ENCODE measurements at regions not wholly inside any gene's neighbourhood (a gene's known extent, or its start where the extent isn't known, plus 50 kb on each side); places are given as distances from the start of the nearest gene placed in this dataset.

DNA sequence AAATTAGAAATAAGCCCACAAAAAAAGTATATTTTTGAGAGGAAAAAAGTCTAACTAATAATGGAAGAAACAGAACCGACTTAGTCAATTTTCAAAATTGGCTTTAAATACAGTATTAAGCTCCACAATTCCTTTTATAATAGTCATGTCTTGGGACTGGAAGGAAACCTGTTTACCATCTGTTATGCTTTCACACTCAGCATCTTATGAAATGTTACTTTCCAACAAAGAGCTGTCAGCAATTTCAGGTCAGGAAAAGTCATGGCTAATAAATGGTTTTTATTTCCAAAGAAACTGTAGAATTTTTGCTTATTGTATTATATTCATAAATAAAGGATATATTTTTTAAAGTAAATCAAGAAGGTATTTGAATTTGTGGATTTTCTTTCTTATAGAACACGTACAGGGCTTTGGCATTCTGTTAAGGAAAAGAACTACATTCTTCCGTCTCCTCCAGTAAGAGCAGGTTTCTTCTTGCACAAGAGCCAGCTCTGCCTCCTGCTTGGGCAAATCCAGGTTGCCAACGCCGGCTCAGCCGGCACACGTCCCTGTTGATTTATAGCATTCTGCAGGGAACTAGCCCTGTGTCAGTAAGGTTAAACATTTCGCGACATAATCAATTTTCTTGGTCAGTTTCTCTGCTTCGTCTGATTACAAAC lies 52.9 kb upstream of the GPR12 start:
- Histone ChIP-seq H3K9me2 (ENCODE audit: insufficient read depth) (no peaks in the 10 kb centered on the region), H3K27me3 (ENCODE audit: insufficient read depth, low read length) (peaks cover 81% of the 10 kb centered on the region), H2AFZ (ENCODE audit: low read depth, low read length, poor library complexity, severe bottlenecking) (no peak overlapping the region), H3K4me2 (ENCODE audit: low read length) (no peak overlapping the region), H3K4me3 (replicated peaks in 1 of 2; ENCODE audit: low read depth in 1 of 2, low read length in 2 of 2) (no peak overlapping the region), H3K4me1 (ENCODE audit: control insufficient read depth in 1 of 2, insufficient read depth in 2 of 2, low read length in 2 of 2) (no peaks in the 10 kb centered on the region), H3K79me2 (ENCODE audit: insufficient read depth, low read length) (no peaks in the 10 kb centered on the region), H3K9me3 (ENCODE audit: control insufficient read depth in 1 of 2, insufficient read depth in 1 of 2, low read depth in 1 of 2, low read length in 2 of 2) (no peaks in the 10 kb centered on the region), H3K9ac (ENCODE audit: low read length) (no peak overlapping the region), H3K36me3 (ENCODE audit: control insufficient read depth in 1 of 2, insufficient read depth in 2 of 2, low read length in 2 of 2) (no peaks in the 10 kb centered on the region), H3K27ac (ENCODE audit: low read depth, low read length) (no peak overlapping the region), H4K20me1 (ENCODE audit: insufficient read depth) (no peaks in the 10 kb centered on the region)
- intact Hi-C loops (cut with micrococcal nuclease), result no loop called here
- BruUV-seq (replicated peaks), result no TSS peak
- CTCF ChIA-PET, result no interaction called here
- RAD21 ChIA-PET (ENCODE audit: low non-redundant PET in 1 of 2, low total read pairs in 2 of 2, uncharacterized antibody in 2 of 2, unreplicated experiment in 2 of 2), result no interaction called here
- TF ChIP-seq TCF7L2 (IDR thresholded peaks at IDR 0.05; ENCODE audit: borderline replicate concordance, extremely low read depth, insufficient read depth, insufficient read length), result no peak
- TF ChIP-seq, protein P1, sequence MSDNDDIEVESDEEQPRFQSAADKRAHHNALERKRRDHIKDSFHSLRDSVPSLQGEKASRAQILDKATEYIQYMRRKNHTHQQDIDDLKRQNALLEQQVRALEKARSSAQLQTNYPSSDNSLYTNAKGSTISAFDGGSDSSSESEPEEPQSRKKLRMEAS (IDR thresholded peaks at IDR 0.05), result no peak
- TF ChIP-seq, protein P2, sequence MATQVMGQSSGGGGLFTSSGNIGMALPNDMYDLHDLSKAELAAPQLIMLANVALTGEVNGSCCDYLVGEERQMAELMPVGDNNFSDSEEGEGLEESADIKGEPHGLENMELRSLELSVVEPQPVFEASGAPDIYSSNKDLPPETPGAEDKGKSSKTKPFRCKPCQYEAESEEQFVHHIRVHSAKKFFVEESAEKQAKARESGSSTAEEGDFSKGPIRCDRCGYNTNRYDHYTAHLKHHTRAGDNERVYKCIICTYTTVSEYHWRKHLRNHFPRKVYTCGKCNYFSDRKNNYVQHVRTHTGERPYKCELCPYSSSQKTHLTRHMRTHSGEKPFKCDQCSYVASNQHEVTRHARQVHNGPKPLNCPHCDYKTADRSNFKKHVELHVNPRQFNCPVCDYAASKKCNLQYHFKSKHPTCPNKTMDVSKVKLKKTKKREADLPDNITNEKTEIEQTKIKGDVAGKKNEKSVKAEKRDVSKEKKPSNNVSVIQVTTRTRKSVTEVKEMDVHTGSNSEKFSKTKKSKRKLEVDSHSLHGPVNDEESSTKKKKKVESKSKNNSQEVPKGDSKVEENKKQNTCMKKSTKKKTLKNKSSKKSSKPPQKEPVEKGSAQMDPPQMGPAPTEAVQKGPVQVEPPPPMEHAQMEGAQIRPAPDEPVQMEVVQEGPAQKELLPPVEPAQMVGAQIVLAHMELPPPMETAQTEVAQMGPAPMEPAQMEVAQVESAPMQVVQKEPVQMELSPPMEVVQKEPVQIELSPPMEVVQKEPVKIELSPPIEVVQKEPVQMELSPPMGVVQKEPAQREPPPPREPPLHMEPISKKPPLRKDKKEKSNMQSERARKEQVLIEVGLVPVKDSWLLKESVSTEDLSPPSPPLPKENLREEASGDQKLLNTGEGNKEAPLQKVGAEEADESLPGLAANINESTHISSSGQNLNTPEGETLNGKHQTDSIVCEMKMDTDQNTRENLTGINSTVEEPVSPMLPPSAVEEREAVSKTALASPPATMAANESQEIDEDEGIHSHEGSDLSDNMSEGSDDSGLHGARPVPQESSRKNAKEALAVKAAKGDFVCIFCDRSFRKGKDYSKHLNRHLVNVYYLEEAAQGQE (IDR thresholded peaks at IDR 0.05; ENCODE audit: low read depth), result no peak
- no peak for TF ChIP-seq POLR2A (IDR thresholded peaks at IDR 0.05; ENCODE audit: borderline replicate concordance, extremely low read depth, insufficient read depth, insufficient read length)
- TF ChIP-seq CBX3 (IDR thresholded peaks at IDR 0.05; ENCODE audit: low read depth), result no peak
- TF ChIP-seq EGR1 (IDR thresholded peaks at IDR 0.05; ENCODE audit: low read depth), result no peak
- TF ChIP-seq ZNF274 (IDR thresholded peaks at IDR 0.05; ENCODE audit: low read depth, low read length), result no peak
- TF ChIP-seq YY1 (IDR thresholded peaks at IDR 0.05; ENCODE audit: extremely low read depth, insufficient replicate concordance, low read depth, low read length), result no peak
- TF ChIP-seq CEBPB (IDR thresholded peaks at IDR 0.05; ENCODE audit: low read depth), result no peak
- no peak for TF ChIP-seq SP1 (IDR thresholded peaks at IDR 0.05; ENCODE audit: low read depth)
- POLR2A ChIA-PET, result no interaction called here
- ATAC-seq, result no peak
- DNase-seq (ENCODE audit: low read depth, low spot score), result no peak
